Cardiac muscle cell (in vitro differentiated cells and primary cell): ENCODE measurements at regions not wholly inside any gene's neighbourhood (a gene's known extent, or its start where the extent isn't known, plus 50 kb on each side); places are given as distances from the start of the nearest gene placed in this dataset.

Experiments used
- DNase-seq, 2 donors: peaks; one replicate each; pipeline versions ENCODE4 v3.0.0 to v3.0.0-alpha.2; 2010 to 2017; ENCODE audit warnings: low read depth in 1 of 2, low spot score in 1 of 2
- H3K27ac ChIP-seq: fragments of 200-600 bp; sonication (generic); 2 replicates; pipeline ENCODE4 v1.5.1; 2016
- H3K27me3 ChIP-seq: fragments of 200-600 bp; sonication (generic); 2 replicates; pipeline ENCODE4 v1.6.0; 2016; ENCODE audit warnings: control low read depth
- H3K36me3 ChIP-seq: fragments of 200-600 bp; sonication (generic); 2 replicates; pipeline ENCODE4 v1.5.1; 2016; ENCODE audit warnings: control low read depth
- H3K4me1 ChIP-seq: fragments of 200-600 bp; sonication (generic); 2 replicates; pipeline ENCODE4 v1.8.1; 2017; ENCODE audit warnings: low read depth, mild to moderate bottlenecking, mixed run types
- H3K4me3 ChIP-seq: fragments of 200-600 bp; sonication (generic); 2 replicates; pipeline ENCODE4 v1.5.1; 2016; ENCODE audit warnings: mild to moderate bottlenecking
- H3K9me3 ChIP-seq: fragments of 200-600 bp; sonication (generic); 2 replicates; pipeline ENCODE4 v1.5.1; 2017; ENCODE audit warnings: low read depth, mild to moderate bottlenecking, control low read depth
- TF ChIP-seq, protein P1 (sequence below): IDR thresholded peaks from 2 replicates; pipeline ENCODE4 v1.5.1; 2012; ENCODE audit warnings: low read depth, mild to moderate bottlenecking, low read length

DNA sequence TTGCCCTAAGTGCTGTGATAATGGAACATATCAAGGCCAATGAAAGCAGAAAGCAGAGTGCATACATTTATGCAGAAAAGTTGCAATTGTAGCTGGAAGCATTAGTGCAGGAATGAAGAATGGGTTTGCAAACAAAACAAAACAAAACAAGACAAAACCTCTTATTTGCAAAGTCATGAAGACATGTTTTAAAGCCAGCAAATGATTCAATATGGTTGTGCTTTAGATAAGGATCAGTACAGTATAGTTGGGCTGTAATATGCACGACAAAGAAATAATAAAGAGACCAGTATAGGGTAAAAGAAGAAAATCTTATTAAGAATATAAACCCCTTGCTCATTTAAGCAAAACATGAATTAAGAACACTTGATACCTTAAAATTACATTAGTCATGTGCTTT, 398.1 kb downstream of the KIF2B start:
- Histone ChIP-seq H3K4me3 (no peak overlapping the region), H3K27me3 (no peaks in the 10 kb centered on the region), H3K4me1 (peaks cover 53% of the 10 kb centered on the region), H3K36me3 (no peaks in the 10 kb centered on the region), H3K27ac (no peak overlapping the region), H3K9me3 (no peaks in the 10 kb centered on the region)
- no peak for DNase-seq
- TF ChIP-seq, protein P1, sequence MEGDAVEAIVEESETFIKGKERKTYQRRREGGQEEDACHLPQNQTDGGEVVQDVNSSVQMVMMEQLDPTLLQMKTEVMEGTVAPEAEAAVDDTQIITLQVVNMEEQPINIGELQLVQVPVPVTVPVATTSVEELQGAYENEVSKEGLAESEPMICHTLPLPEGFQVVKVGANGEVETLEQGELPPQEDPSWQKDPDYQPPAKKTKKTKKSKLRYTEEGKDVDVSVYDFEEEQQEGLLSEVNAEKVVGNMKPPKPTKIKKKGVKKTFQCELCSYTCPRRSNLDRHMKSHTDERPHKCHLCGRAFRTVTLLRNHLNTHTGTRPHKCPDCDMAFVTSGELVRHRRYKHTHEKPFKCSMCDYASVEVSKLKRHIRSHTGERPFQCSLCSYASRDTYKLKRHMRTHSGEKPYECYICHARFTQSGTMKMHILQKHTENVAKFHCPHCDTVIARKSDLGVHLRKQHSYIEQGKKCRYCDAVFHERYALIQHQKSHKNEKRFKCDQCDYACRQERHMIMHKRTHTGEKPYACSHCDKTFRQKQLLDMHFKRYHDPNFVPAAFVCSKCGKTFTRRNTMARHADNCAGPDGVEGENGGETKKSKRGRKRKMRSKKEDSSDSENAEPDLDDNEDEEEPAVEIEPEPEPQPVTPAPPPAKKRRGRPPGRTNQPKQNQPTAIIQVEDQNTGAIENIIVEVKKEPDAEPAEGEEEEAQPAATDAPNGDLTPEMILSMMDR, result no peak

DNA sequence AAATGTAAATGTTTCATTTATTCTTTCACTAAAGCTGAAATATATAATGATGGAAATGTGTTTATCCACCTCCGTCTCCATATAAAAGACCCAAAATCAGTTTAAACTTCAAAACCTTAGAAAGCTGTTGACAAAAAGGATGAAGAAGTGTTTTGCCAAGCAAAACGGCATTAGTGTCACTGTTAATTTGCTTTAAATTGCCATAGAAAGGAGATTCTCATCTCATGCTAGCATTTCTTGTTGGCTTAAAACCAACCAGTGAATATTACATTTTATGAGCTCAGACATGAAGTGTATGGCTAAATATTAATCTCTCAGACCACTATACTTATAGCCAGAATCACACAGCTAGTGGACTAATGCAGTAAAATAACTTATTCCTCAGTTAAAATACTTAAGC, 398.8 kb downstream of the KIF2B start:
- H3K27me3 ChIP-seq, result no peaks in the 10 kb centered on the region
- H3K36me3 ChIP-seq, result no peaks in the 10 kb centered on the region
- H3K27ac ChIP-seq, result no peak overlapping the region
- H3K9me3 ChIP-seq, result no peaks in the 10 kb centered on the region
- peaks cover 47% of the 10 kb centered on the region for H3K4me1 ChIP-seq
- TF ChIP-seq, protein P1, result no peak
- no peak for DNase-seq
- H3K4me3 ChIP-seq, result no peak overlapping the region

DNA sequence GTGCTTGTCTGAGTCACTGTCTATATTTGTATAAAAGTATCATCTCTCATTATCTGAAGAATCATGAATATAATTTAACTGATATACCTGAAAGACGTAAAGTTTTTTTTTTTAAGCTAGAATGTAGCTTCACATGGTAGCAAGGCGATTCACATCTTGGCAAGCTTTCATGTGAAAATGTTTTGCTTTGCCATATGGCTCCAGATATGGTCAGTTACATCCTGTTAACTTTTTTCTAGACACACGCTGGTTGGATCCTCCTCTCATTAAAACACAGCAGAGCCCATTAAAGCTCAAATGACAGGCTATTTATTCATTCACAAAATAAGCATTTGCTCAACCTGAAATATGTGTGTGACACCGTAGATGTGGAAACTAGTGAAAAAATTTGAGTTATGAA, 412.8 kb downstream of the KIF2B start:
- Histone ChIP-seq H3K36me3 (no peaks in the 10 kb centered on the region), H3K4me1 (no peaks in the 10 kb centered on the region), H3K4me3 (no peak overlapping the region), H3K9me3 (peaks cover 3% of the 10 kb centered on the region), H3K27ac (no peak overlapping the region), H3K27me3 (no peaks in the 10 kb centered on the region)
- TF ChIP-seq, protein P1, result no peak
- DNase-seq, result no peak

DNA sequence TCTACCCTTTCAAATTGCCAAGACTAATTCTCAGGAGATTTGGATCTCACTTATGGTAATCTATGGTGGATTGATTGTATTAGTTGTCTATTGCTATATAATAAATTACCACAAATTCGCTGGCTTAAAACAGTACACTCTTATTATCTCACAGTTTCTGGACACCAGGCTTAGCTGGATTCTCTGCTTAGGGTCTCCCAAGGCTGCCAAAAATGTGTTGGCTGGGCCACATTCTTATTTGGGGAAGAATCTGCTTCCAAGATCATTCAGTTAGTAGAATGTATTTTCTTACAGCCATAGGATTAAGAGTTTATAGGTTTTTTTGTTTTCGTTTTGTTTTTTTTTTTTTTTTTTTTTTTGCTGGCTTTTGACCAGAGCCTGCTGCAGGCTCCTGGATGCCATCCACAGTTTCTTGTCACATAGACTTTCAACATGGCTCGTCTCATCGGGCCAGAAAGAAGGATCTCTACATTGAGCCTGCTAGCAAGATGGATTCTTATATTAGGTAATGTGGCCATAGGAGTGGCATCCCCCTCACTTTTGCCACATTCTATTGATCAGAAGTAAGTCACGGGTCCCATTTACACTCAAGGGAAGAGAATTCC, 415.3 kb downstream of the KIF2B start:
- Histone ChIP-seq H3K27ac (no peak overlapping the region), H3K27me3 (no peaks in the 10 kb centered on the region)
- TF ChIP-seq, protein P1, result no peak

DNA sequence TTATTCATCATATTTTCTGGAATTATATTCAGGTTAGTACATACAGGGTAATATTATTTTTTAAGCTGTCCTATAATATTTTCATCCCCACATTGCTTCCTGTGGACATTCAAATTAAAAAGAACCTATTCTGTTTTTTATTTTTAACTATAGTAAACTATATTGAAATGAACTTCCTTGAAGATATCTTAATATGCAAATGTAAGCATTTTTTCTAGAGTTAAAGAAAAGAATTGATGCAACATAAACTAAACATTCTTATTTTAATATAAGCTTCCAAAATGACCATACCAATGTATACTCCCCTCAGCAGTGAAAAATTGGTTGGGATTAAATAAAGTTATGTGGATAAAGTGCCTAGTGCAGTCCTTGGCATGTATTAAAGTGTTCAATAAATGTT, 416.6 kb downstream of the KIF2B start:
- no peaks in the 10 kb centered on the region for H3K27me3 ChIP-seq
- no peak overlapping the region for H3K27ac ChIP-seq
- DNase-seq, result no peak
- no peaks in the 10 kb centered on the region for H3K4me1 ChIP-seq
- peaks cover 4% of the 10 kb centered on the region for H3K9me3 ChIP-seq
- no peaks in the 10 kb centered on the region for H3K36me3 ChIP-seq
- H3K4me3 ChIP-seq, result no peak overlapping the region
- TF ChIP-seq, protein P1, result no peak

More for the DNA sequence above, 415.3 kb downstream of the KIF2B start:
- Histone ChIP-seq H3K4me3 (no peak overlapping the region), H3K36me3 (no peaks in the 10 kb centered on the region), H3K4me1 (no peaks in the 10 kb centered on the region), H3K9me3 (peaks cover 4% of the 10 kb centered on the region)
- DNase-seq, result no peak
